GM10266 (cell line): ENCODE measurements at regions not wholly inside any gene's neighbourhood (a gene's known extent, or its start where the extent isn't known, plus 50 kb on each side); places are given as distances from the start of the nearest gene placed in this dataset.
A peak's percentile ranks its signal among the peaks of the same experiment; 100 is the strongest.
"Not testable (repeated sequence)": the region's sequence is repeated elsewhere in the genome, so short reads cannot be mapped to it uniquely, and the experiment has no call there.

Experiments used
- DNase-seq: peaks from one replicate; pipeline ENCODE4 v3.0.0; 2012; ENCODE audit errors: extremely low spot score
- TF ChIP-seq, protein P1 (sequence below): IDR thresholded peaks from 2 replicates; pipeline ENCODE4 v1.5.1; 2012; ENCODE audit warnings: mild to moderate bottlenecking, low read depth; ENCODE audit not compliant: control insufficient read depth, insufficient read depth; ENCODE audit errors: missing control alignments

DNA sequence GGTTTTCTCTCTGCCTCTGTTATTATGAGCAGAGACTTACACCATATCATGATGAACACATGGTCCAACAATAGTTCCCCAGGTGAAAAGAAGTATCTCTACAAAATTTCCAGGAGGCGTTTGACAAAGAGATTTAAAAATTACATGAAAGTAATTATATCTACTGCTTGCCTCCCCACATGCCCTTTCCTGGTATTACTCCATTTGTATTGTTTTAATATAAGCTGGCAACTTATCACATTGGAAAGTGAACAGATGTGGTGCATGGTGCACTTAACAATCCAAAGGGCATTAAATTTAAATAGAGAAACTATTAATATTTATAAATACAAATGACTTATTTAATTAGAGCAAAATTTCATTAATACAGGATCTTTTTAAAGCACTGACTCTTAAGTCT lies 638.2 kb downstream of the ANKRD7 start:
- DNase-seq: no peak
- TF ChIP-seq, protein P1, sequence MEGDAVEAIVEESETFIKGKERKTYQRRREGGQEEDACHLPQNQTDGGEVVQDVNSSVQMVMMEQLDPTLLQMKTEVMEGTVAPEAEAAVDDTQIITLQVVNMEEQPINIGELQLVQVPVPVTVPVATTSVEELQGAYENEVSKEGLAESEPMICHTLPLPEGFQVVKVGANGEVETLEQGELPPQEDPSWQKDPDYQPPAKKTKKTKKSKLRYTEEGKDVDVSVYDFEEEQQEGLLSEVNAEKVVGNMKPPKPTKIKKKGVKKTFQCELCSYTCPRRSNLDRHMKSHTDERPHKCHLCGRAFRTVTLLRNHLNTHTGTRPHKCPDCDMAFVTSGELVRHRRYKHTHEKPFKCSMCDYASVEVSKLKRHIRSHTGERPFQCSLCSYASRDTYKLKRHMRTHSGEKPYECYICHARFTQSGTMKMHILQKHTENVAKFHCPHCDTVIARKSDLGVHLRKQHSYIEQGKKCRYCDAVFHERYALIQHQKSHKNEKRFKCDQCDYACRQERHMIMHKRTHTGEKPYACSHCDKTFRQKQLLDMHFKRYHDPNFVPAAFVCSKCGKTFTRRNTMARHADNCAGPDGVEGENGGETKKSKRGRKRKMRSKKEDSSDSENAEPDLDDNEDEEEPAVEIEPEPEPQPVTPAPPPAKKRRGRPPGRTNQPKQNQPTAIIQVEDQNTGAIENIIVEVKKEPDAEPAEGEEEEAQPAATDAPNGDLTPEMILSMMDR: no peak

DNA sequence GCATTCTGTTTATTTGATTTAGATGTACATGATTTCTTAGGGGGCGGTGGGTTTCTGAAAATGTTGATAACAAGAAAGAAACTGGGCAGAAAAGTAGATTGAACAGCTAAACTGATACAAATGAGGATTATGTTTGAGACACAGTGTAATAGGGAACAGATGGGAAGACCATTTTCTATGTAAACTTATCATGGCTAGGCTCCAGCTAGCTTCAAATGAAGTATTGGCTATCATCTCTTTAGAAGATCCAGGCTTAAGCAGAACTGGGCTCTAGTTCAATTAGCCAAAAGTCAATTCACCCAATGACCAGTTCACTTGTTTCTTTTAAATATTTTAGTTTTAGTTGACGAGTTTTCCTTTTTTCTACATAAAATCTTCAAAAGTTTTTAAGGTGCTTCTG lies 639.5 kb downstream of the ANKRD7 start:
- DNase-seq: no peak
- TF ChIP-seq, protein P1: no peak

DNA sequence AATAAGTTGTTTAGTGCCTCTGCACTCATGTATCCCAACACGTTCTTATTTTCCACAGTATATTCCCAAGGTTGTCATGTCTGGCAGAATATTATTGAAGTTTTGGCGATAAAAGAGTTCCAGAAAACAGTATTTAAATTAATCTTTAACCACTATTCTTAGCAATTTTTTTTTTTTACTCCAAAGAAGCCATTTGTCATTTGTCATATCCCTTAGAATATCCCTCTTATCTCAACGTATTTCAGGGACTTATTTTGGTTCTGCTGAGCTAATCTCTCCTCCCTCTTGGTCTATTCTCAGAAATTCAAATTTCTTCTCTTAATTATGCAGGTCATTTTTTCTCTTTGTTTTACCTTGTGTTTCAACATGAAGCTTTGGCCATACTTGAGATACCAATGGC lies 643.4 kb downstream of the ANKRD7 start:
- no peak for DNase-seq
- TF ChIP-seq, protein P1: no peak

DNA sequence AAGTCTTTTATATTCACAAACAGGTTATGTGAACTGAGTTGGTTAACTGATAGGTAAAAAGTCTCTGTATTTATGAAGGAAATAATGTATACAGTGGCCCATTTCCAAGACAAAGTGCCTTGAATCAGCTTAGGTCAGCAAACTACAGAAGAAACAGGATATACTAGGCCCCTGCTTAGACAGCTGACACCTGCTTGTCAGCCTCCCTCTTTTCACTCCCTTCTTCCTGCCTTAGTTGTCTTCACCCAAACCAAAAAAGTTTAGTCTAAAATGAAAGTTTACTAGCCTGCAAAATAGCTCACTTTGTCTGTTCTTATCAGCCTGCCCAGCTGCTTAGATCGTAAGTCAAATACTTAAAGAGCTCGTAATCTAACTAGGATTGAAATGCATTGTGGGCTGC lies 644.6 kb downstream of the ANKRD7 start:
- DNase-seq: not testable (repeated sequence)

DNA sequence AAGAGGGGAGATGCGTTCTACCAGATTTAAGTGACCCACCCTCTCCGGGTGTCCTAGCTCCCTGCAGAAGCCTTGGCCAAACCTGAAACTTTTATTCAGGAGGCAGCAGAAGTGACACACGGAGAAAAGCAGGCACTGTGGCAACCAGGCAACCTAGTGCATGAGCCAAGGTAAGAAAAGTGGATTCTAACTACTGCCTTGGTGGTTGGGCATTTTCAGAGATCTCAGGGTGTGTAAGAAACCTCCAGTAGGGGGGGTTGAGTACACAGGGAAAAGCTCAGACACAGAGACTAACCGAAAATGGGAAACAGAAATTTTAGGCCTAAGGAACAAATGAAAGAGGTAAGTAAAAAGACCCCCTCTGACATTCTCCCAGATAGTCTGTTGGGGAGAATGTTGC lies 645.7 kb downstream of the ANKRD7 start:
- no peak for DNase-seq
- TF ChIP-seq, protein P1: peak; percentile 28

DNA sequence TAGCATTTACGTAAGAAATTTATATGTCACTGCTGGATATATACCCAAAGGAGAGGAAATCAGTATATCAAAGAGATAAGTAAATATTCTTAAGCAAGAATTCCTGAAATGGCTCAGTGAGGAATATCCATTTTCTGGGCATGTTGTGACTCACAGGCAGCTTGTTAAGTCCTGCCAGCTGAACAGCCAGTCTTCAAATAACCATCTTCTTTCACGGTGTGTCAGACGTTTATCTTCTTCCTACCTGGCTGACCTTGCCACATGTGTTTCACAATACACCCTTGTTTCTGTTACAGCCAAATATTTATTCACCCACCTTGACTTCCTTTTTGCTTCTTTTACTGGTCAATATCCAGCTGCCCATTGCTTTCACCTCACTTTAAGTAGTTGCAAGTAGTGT lies 648.1 kb downstream of the ANKRD7 start:
- TF ChIP-seq, protein P1: no peak
- DNase-seq: no peak

DNA sequence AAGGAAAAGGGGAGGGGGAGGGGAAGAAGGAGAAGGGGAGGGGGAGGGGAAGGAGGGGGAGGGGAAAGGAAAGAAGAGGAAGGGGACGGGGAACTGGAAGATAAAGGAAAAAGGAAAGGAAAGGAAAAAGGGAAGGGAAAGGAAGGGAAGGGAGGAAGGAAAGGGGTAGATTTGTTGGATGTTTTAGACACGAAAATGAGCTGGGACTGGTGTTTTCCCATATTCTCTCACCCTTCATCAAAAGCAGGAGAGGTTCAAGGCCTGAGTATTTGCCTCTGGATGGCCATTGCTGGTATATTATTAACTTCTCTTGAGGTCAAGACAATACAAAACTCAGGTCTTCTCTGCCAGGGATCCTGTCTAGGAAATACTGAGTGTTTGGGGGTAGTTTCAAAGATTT lies 652.7 kb downstream of the ANKRD7 start:
- TF ChIP-seq, protein P1: no peak

DNA sequence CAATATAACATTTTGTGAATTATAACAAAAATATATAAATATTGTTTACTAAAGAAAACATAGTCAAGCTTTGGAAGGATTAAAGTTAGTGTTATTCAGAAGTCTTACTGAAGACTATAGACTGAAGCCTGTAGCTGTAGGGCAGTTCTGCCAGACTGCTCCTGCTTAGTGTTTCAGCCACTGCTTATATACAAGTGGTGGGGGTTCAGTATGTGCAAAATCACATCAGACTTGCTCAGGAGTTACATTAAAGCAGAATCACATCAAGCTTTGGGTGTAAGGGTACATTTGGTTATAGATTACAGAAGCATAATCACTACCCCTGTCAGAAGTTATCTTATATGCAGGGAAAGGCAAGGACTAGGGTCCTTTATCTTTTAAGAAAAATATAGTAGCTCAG lies 653.8 kb downstream of the ANKRD7 start:
- no peak for DNase-seq
- TF ChIP-seq, protein P1: no peak

More for the DNA sequence above, 652.7 kb downstream of the ANKRD7 start:
- no peak for DNase-seq
